ENCODE measurements at regions not wholly inside any gene's neighbourhood (a gene's known extent, or its start where the extent isn't known, plus 50 kb on each side); places are given as distances from the start of the nearest gene placed in this dataset.
"Not testable (repeated sequence)": the region's sequence is repeated elsewhere in the genome, so short reads cannot be mapped to it uniquely, and the experiment has no call there.

DNA sequence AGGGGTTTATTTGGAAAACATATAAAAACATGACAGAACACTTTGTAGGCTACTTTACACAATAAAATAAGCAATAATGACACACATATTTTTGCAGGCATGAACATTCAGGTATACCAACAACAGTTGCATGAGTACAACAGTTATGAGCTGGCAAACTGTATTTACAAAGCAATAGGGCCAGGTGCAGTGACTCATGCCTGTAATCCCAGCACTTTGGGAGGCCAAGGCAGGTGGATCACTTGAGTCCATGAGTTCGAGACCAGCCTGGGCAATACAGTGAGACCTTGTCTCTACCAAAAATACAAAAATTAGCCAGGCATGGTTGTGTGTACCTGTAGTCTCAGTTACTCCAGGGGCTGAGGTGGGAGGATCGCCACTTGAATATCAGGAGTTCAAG, 101.1 kb downstream of the BMP4 start:
- DNase-seq = no peak

DNA sequence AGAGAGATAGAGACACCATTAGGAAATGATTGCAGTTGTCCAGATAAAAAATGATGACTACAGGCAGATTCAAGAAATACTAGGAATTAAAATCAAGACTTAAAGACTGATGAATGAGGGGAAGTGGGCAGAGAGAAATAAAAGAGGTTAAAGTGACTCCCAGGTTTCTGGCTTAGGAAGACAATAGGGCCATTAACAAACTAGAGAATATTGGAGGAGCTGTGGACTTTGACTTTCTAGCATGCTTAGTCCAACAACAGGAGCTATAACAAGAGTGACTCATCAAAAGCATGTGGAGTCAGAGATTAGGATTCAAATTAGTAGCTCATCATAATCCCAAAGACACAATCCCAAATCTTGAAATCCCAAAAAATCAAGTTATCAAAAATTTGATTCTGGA, 101.5 kb downstream of the BMP4 start:
- no peak for DNase-seq

DNA sequence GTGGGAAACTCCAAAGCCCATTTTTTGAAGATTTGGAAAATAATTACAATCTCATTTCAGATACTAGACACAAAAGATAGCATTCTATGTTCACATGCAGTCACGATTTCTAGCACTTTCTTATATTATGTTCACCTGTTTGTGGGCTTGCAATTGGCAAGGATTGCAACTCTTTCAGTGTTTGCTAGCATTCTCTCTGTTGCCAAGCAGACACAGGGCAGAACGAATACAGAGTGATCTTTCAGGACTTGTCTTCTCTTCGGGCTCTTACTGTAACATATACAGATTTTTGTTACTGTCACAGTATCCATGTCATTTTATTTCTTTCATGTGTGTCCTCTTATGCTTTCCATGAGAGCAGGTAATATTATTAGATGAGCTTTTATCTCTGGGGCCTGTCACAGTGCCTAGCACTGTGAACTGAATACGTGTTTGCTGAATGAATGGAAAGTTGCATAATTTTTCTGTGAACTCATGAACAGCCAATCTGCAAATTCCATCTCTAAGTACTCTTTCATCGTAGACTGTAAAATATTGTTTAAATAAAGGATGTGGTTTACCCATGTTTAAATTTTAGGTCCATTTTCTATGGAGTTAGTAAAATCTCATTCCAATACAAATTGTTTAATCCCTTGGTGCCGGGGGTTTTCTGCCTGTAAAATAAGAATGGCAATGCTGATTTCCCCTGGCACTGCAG, 105.1 kb downstream of the BMP4 start:
- DNase-seq = no peak

DNA sequence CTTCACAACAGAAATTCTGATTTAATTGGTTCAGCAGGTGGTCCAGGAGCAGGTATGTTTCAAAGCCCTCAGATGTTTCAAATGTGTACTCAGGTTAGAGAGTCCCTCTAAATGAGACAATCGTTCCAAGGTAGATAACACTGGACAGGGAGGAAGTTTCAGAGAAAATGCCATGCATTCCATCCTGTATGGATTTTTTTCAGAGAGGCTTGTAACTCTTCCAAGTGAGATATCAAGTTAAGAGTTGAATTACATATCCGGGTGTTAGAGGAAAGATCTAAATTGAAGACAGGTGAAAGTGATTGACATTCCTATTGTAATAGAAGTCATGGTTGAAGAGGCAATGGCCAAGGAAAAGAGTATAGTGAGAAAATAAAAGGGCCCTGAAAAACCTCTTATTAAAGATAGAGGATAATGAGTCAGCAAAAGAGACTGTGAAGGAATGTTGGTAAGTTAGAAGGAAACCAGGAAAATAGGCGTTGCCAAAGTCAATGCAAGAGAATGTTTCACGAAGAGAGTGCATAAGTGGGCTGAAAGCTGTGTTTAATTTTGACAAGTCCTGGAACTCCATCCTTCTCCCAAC, 105.8 kb downstream of the BMP4 start:
- no peak for DNase-seq

DNA sequence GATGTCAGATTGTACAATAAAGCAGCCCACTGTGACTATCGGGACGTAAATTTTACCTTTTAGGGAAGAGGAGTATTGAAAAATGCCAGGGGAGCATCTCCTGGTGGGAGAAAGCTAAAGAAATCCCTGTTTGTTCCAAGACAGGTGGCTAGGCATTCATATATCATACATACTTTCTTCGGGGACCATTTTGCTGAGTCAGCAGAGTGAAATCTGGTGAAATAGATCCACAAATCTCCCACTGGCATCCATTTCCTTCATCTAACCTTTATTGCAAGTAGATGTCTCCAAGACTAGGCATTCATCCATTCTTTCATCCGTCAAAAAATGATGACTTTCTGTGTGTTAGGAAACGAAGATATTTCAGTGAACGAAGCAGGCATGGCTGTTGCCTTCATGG, 107.1 kb downstream of the BMP4 start:
- no peak for DNase-seq

DNA sequence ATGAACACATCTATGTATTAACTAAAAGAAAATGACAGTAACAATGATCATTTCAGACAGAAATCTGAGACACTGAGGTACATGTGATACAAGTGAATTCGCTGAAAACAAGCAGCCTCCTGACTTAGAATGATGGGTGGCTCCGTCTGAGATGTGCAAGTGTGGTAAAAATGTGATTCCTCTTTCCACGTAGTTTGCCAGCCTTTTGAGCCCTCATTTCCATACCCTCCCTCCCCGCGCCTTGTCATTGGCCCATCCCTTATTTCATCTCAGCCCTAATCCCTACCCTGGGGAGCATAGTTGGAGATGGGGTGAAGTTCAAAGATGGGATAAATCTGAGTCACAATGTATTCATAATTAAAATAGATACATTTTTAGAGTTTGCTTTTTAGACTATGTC, 107.8 kb downstream of the BMP4 start:
- no peak for DNase-seq

DNA sequence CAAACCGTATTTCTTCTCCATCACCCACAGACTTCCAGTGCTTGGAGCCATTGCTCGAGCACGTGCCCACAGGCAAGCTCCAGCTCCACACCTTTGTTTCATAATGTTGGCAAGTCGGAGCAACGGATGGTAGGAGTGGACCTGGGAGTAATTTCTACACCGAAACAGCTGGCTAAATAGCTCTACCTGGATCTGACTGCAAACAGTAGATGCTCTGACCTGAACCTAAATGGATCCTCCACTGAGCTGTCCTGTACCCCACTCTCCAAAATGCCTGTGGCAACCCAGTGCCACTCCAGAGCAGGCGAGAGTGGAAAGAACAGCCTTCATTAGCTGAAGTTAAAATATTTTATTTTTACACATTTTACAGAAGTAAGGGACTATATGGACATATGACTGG, 108.7 kb downstream of the BMP4 start:
- no peak for DNase-seq

DNA sequence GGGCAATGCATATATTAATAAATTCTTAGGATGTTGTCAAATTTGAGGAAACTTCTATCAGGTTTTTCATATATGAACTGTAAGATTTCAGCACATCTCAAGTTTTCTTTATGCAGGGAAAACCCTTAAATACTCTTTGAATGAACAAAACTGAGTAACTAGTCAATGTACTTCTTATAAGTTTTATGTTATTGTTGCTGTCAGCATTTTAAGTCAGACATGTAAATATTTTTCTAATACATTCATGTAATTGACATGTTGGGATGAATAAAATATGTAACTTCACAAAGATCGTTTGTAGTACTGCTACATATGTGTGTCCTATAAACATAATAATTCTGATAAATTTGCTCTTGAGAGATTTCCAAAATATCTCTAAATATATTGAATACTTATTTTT, 109.6 kb downstream of the BMP4 start:
- DNase-seq = no peak

DNA sequence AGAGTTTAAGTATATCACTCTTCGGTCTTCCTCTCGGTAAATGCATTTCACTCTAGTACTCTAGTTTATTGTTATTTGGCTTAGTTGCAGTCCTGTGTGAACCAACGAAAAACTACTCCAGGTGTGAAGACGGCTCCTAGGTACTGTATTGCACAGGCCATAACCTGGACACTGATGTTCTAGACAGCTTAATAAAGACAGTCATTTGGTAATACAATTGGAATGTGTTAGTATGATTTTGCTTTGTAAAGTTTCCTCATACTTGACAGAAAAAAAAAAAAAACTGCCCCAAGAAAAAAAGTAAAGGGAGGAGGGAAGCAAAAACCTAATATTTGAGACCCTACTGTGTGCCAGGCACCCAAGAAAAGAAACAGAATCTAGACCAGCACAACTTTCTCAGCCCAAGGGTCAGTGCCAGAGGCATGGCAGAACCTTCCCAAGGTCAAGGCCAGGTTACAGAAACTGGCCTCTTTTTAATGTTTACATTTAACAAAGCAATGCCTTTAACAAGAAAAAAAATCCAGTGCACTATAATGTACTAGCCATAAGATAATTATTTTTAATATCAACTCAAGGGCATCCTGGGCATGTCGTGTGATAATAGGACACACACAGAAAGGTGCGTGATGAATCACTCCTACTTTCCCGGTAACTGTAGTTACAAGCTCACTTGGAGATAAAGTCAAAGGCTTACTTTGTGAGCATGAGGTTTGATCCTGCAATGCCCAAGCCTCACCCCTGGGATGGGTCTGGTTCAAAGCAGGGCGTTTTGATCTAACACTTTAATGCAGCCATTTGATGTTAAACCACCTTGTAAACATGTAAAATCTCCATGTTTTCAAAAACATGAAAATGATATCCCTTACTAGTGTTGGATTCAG, 110.6 kb downstream of the BMP4 start:
- no peak for DNase-seq

DNA sequence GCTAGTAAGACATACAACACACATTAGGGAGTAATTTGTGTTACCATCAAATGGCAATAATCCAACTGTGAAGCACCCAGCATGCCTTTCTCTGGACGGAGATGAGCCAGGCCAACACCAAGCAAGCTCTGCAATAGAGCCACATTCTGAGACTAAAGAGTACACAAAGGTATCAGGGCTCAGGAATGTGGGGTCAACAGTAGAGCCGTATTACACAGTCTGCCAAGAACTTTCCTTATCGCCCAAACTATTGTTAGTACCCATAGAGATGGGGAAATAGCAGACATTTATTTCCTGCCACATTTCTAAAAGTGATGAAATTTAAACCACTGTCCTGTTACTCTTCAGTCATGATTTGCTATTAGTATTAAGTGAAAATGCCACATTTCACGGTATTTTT, 113.7 kb downstream of the BMP4 start:
- DNase-seq = no peak

DNA sequence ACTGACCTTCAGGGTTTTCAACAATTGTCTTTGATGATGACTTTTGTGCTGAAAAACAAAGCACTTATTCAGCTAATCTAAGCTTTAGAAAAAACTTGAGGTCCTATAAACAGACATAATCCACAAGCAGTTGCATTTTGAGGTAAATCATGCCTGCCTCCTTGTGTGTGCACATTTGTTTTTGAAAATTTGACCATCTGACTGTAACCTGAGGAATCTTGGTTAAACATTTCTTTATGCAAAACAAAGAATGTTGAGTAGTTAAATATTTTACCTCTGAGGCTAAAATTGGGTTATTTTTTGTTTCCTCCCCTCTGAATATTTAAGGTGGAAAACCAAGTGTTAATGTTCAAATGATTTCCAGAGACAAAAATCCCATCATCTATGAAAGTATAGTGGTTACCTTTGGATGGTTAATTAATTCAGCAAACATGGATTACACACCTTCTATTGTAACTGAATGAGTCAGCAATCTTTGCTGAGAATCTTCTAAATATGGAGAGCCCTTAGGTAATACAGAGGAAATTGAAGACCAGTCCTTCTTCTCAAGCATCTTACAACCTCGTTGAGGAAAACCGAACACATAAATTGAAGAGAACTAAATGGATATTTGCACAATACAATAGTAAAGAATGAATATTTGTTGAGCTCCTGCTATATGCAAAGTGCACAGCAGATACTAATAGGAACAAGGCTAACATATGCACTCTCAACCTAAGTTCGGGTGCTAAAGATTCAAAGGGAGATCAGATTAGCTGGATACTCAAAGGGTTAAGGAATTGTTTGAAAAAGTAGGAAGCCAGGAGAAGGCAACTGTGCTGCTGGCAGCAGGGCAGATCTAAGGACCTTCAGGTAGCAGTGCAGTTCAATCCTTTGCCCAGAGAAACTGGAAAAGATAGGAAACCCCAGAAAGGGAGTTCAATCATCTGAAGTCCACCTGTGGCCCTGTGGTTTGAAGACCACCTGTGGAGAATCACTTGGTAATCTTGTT, 115.2 kb downstream of the BMP4 start:
- DNase-seq = no peak

DNA sequence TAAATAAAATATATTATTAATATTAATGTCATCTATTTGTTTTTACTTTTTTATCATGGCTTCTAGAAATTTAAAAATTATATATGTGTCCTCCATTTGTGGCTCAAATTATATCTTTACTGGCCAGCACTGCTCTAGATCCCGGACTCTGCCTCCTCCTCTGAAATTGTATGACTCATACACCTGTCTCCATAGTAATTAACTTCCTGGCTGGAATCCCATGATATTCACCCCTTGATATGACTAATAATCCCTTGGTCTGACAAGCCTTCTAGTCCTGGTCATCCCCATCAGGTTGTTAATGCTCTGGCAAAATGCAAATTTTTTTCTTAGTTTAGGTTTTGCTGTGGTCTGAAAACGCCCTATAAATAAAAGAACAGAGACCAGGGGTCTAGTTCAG, 116.2 kb downstream of the BMP4 start:
- no peak for DNase-seq

DNA sequence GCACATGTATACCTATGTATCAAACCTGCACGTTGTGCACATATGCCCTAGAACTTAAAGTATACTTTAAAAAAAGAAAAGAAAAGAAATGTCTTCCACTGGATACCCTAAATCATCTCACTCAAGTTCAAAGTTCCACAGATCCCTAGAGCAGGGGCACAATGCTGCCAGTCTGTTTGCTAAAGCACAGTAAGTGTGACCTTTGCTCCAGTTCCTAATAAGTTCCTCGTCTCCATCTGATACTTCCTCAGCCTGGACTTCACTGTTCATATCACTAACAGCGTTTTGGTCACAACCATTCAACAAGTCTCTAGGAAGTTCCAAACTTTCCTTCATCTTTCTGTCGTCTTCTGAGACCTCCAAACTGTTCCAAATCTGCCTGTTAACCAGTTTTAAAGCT, 118.3 kb downstream of the BMP4 start:
- DNase-seq = no peak

DNA sequence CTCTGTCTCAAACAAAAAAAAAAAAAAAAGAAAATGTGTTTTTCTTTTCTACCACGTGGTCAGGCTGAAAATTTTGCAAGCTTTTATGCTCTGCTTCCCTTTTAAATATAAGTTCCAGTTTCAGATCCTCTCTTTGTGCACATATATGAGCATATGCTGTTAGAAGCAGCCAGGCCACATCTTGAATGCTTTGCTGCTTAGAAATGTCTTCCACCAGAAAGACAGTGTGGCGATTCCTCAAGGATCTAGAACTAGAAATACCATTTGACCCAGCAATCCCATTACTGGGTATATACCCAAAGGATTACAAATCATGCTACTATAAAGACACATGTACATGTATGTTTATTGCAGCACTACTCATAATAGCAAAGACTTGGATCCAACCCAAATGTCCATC, 119.0 kb downstream of the BMP4 start:
- DNase-seq = not testable (repeated sequence)

DNA sequence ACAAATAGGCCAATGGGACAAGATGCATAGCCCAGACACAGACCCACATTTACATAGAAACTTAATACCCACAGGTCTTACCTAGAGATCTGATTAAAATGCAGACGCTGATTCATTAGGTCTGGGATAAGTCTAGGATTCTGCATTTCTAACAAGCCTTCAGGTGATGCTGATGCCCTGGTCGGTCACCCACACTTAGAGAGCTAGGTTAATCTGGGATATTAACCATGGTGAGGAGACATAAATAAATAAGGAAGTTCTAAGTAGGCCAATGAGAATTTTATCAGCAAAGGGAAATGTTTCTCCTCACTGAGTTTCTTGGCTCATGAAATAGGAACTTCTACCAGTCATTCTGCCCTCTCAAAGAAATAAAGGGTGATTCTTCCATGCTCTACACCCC, 120.1 kb downstream of the BMP4 start:
- DNase-seq = no peak

DNA sequence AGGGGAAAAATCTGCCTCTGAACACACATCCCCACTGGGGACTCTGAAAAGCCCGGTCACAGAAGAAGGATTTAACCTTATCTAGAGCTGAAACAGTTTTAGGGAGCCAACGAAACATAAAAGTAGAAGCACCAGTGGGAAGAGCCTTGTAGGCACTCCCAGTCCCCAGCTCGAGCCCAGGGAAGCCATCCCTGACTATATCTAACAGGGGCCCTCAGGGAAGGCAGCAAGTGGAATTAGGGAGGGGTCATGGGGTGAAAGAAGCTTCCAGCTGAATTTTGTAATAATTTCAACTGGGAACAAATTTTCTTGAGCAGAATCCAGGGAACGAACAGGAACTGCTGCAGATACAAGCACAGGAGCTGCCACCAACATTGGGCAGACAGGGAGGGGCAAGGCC, 127.8 kb downstream of the BMP4 start:
- no peak for DNase-seq

DNA sequence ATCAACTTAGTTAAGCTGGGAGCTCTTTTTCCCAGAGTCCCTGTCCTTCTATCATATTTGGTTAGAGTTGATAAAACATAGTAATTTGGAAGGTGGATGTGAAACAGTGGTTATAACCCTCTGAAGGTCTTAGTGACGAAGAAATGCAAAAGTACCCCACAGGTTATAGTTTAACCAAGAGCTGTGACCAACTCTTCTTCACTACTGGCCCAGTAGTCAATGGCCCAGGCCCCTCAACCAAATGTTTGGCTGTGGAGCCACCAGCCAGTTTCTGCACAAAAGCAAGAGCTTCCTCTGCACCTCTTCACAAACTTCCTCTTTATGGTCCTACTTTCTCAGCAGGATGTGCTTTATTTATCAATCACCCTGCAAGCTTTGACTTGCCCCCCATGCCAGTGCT, 132.6 kb downstream of the BMP4 start:
- DNase-seq = no peak

DNA sequence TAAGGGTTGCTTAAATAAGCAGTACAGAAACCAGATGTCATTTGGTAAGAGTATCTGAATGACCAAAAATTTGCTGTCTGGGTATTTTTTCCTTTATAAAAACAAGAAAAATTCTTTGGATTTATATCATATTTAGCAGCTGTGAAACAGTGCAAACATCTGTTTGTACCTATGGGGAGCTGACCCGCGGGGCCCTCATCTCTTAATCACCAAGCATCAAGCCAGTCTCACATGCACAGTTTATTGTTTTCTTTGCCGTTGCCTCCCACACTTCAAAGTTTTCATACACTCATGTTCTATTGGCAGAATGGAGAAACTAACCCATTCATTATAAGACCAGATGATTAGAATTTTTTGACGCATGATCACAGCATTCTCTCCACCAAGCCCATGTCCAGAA, 142.2 kb downstream of the BMP4 start:
- no peak for DNase-seq

DNA sequence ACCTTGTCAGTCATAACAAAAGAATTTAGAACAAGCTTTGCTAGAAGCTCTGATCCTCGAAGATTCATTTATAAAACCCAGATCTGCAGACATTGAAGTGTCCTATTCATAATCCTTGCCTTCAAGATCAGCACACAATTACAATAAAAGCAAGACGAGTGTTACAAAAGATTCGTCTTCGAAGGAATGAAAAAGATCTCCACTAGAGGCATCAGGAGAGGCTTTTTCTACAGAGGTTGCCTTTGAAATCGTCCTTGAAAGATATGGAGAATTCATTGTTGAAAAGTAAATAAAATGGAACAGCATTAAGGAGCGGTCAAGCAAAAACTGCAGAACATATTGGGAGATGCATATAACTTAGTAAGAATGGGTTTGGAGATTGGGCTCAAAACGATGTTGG, 146.4 kb downstream of the BMP4 start:
- DNase-seq = no peak

DNA sequence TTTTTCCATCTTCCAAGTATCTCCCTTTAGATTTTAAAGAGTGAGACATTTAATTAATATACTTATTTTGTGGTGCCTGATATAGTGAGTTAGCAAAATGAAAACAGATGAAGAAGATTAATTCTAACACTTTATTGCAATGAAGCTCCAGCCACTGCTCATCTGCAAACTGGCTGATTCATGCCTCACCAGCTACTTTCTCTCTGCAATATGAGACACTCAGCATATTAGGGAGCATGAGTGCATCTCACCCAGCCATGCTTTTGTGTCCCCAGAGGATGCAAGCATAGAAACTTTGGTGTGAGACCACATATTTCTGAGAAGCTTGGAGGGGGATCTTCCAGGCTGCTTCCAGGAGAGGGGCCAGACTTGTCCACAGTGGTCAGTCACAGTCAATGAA, 148.6 kb downstream of the BMP4 start:
- no peak for DNase-seq

DNA sequence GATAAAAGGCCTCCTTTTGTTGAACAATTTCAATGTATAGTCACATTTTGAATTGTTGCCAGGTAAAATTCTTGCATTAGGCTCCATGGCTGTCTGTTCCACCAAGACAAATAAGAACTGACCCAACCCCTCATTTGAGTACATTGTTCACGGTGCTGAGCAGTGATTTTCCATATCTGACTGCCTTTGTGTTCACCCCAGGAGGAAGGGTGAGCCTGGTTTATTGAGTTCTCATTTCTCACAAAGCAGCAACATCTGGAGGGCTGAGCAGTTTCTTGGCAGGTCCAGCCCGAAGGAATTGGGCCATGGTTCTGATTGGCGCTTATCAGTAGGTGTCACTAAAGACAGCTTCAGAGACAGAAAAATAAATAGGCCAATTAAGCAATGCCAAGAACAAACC, 149.1 kb downstream of the BMP4 start:
- DNase-seq = no peak

DNA sequence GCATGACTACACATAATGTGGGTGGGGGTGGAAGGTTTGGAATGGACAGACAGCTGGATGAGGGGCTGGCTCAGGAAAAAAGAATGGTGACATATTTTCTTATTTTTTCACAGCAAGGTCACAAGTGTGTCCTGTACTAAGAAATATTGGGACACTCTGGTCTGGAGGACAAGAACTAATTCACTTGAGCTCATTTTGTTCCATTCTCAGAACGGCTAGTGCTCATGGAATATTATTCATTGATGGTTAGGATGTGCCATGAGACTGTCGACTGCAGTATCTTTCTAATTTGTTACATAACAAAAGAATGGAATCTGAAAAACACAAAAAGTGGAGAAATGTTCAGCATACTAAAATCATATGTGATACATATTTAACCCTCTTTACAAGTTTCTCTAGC, 149.5 kb downstream of the BMP4 start:
- DNase-seq = no peak

DNA sequence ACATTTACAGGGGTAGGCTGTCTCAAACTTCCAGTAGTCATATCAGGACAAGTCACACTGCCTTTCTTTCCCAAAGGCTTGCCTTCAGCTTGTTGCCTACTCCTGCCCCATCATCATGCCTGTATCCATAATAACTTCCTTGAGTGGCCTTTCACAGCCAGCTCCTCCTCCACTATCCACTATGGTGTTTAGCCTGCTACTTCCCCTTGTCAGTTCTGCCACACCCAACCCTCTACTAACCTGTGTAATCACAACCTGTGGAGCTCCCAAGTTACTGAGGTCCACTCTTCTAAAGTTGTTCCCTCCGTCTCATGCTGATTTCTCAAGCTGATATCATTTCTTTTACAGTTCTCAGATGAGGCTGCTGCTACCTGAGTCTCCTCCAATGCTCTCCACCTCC, 159.9 kb downstream of the BMP4 start:
- DNase-seq = no peak
